GM12878 (cell line): ENCODE measurements at regions not wholly inside any gene's neighbourhood (a gene's known extent, or its start where the extent isn't known, plus 50 kb on each side); places are given as distances from the start of the nearest gene placed in this dataset.

Source experiments
- ATAC-seq: fragments of 200-7000 bp; cut with Tn5 transposase; 3 replicates; pipeline ENCODE4 v1.9.1; 2020; ENCODE audit warnings: mild to moderate bottlenecking, moderate library complexity
- BruUV-seq: library from RNA; stranded (reverse); fragments of 400-500 nt; replicated peaks from 2 replicates; lab custom pipeline; 2021; lab: Mats Ljungman, UMichigan
- CTCF ChIA-PET: fragments of 300-600 bp; sonication (Branson Sonifier 250); formaldehyde crosslinking; extraction: SDS; loops from one replicate; lab custom pipeline; 2021; ENCODE audit warnings: inconsistent platforms; lab: Yijun Ruan, JAX
- POLR2A ChIA-PET: fragments of 350-600 bp; formaldehyde crosslinking; extraction: SDS; loops from one replicate; lab custom pipeline; 2021; ENCODE audit warnings: inconsistent platforms; lab: Charles Lee
- RAD21 ChIA-PET: fragments of 300-600 bp; sonication (Branson Sonifier 250); formaldehyde crosslinking; loops from one replicate; lab custom pipeline; 2023; ENCODE audit warnings: antibody characterized with exemption; ENCODE audit not compliant: unreplicated experiment; lab: Charles Lee
- SMC1A ChIA-PET: fragments of 300-600 bp; sonication (Branson Sonifier 250); formaldehyde crosslinking; loops from one replicate; lab custom pipeline; 2023; ENCODE audit not compliant: unreplicated experiment, uncharacterized antibody; lab: Charles Lee
- DNase-seq: peaks from one replicate; pipeline ENCODE4 v3.0.0-alpha.2; 2011; ENCODE audit warnings: low read depth, low spot score
- FAIRE-seq: peaks from 3 replicates; lab custom pipeline; 2011; peaks lifted over from hg19 to GRCh38; lab: Jason Lieb, UNC
- H2AFZ ChIP-seq: 2 replicates; pipeline ENCODE4 v1.6.0; 2011; ENCODE audit warnings: low read depth, low read length, control low read depth; ENCODE audit not compliant: control insufficient read depth
- H3K27ac ChIP-seq: 2 replicates; pipeline ENCODE4 v1.5.1; 2011; ENCODE audit warnings: control low read depth; ENCODE audit not compliant: control insufficient read depth, insufficient read depth
- H3K27me3 ChIP-seq, 2 experiments: replicated peaks in 1 of 2; 2 replicates each; pipeline versions ENCODE4 v1.6.0 to v1.6.1; 2011; ENCODE audit warnings: low read length in 1 of 2; ENCODE audit not compliant: control insufficient read depth in 2 of 2, insufficient read depth in 2 of 2
- H3K36me3 ChIP-seq, 2 experiments: 2 replicates each; pipeline ENCODE4 v1.5.1; 2011; ENCODE audit warnings: low read length in 1 of 2; ENCODE audit not compliant: control insufficient read depth in 2 of 2, insufficient read depth in 2 of 2
- H3K4me1 ChIP-seq: 2 replicates; pipeline ENCODE4 v1.6.1; 2011; ENCODE audit warnings: mild to moderate bottlenecking, low read length, moderate library complexity, mixed read lengths; ENCODE audit not compliant: control insufficient read depth, insufficient read depth
- H3K4me2 ChIP-seq: 2 replicates; pipeline ENCODE4 v1.6.0; 2011; ENCODE audit warnings: control low read depth; ENCODE audit not compliant: control insufficient read depth, insufficient read depth
- H3K4me3 ChIP-seq: fragments of 200-600 bp; sonication (generic); 2 replicates; pipeline ENCODE4 v1.5.1; 2016
- H3K79me2 ChIP-seq: 2 replicates; pipeline ENCODE4 v1.6.0; 2011; ENCODE audit warnings: low read length; ENCODE audit not compliant: control insufficient read depth, insufficient read depth
- H3K9ac ChIP-seq: 2 replicates; pipeline ENCODE4 v1.8.0; 2011; ENCODE audit warnings: low read length, control low read depth, mixed read lengths; ENCODE audit not compliant: control insufficient read depth, insufficient read depth
- H3K9me3 ChIP-seq: replicated peaks from 3 replicates; pipeline ENCODE4 v1.5.1; 2011; ENCODE audit warnings: mild to moderate bottlenecking, low read length; ENCODE audit not compliant: control insufficient read depth, insufficient read depth
- H4K20me1 ChIP-seq: 2 replicates; pipeline ENCODE4 v1.6.0; 2011; ENCODE audit not compliant: control insufficient read depth, insufficient read depth
- EED ChIP-seq: sonication (generic); IDR thresholded peaks from 2 replicates; pipeline ENCODE4 v1.6.1; 2016; ENCODE audit warnings: antibody characterized with exemption, low read depth
- HDAC2 ChIP-seq: fragments of 200-600 bp; sonication (generic); IDR thresholded peaks from 2 replicates; pipeline ENCODE4 v1.6.1; 2017
- HDGF ChIP-seq: fragments of 450-650 bp; IDR thresholded peaks from 2 replicates; pipeline ENCODE4 v1.6.1; 2016; ENCODE audit warnings: antibody characterized with exemption
- HSF1 ChIP-seq: fragments of 150-350 bp; IDR thresholded peaks from 2 replicates; pipeline ENCODE4 v1.6.1; 2014; ENCODE audit warnings: mild to moderate bottlenecking, low read depth, low read length
- IRF4 ChIP-seq: IDR thresholded peaks from 2 replicates; pipeline ENCODE4 v1.6.1; 2011; ENCODE audit warnings: low read depth, low read length
- KAT2A ChIP-seq: conservative IDR thresholded peaks from 2 replicates; pipeline ENCODE4 v1.6.1; 2011; ENCODE audit warnings: low read depth, low read length; ENCODE audit not compliant: control insufficient read depth
- NFIC ChIP-seq: IDR thresholded peaks from 2 replicates; pipeline ENCODE4 v1.6.1; 2012; ENCODE audit warnings: low read depth, mild to moderate bottlenecking, inconsistent platforms, low read length, moderate library complexity
- NR2F1 ChIP-seq: fragments of 450-650 bp; conservative IDR thresholded peaks from 2 replicates; pipeline ENCODE4 v1.6.1; 2017; ENCODE audit warnings: mild to moderate bottlenecking
- STAT3 ChIP-seq: IDR thresholded peaks from 2 replicates; pipeline ENCODE4 v1.6.1; 2011; ENCODE audit warnings: low read depth, low read length, improper control_type of control experiment
- TCF12 ChIP-seq: IDR thresholded peaks from 2 replicates; pipeline ENCODE4 v1.6.1; 2011; ENCODE audit warnings: low read depth, mild to moderate bottlenecking, low read length
- YY1 ChIP-seq: IDR thresholded peaks from 2 replicates; pipeline ENCODE4 v1.6.1; 2011; ENCODE audit warnings: low read depth, mild to moderate bottlenecking, low read length
- ZBTB11 ChIP-seq: fragments of 450-650 bp; formaldehyde crosslinking; IDR thresholded peaks from 2 replicates; pipeline ENCODE4 v1.5.0; 2022; ENCODE audit warnings: mild to moderate bottlenecking, missing genetic modification characterization
- WGBS: methylation state at CpG from one replicate; pipeline ENCODE4 v1.1.6; 2016; ENCODE audit warnings: low lambda C conversion rate; ENCODE audit not compliant: insufficient replicate concordance, insufficient coverage; ENCODE audit errors: missing lambda C conversion rate; 5-methylcytosine and 5-hydroxymethylcytosine counted together
- in situ Hi-C: fragments of 300-500 bp; cut with MboI; formaldehyde crosslinking; loops from 9 replicates; pipeline ENCODE4 v1.14.3; 2018; ENCODE audit warnings: mixed read lengths
- intact Hi-C: fragments of 100-400 bp; cut with micrococcal nuclease; formaldehyde crosslinking; loops from one replicate; pipeline ENCODE4 v1.14.2; 2022; ENCODE audit not compliant: unreplicated experiment
- TF ChIP-seq, protein P1 (sequence below): IDR thresholded peaks from 2 replicates; pipeline ENCODE4 v1.6.1; 2011; ENCODE audit warnings: borderline replicate concordance, low read depth, mild to moderate bottlenecking, moderate library complexity, low read length; ENCODE audit not compliant: insufficient read depth, poor library complexity, severe bottlenecking

DNA sequence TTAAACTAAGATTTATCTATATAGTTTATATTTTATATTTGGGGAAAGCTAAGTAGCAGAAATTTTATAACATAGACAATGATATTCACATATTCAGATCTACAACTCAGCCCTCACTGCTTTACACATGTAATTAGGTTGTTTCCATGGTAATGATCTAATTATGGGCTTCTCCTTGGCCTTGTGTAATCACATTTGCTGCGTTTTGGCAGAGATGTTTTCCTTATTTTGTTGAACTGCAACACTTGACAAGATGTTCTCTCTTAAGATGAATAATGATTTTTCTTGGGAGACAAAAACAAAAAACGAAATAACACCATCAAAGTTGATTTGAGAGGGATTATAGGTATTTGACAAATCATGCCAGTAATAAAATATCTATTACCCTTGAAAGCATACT lies 635.6 kb upstream of the TBL1XR1 start:
- Histone ChIP-seq H3K79me2 (no peaks in the 10 kb centered on the region), H3K27me3 (no peaks in the 10 kb centered on the region; a peak in 1 of 4 replicates), H4K20me1 (no peaks in the 10 kb centered on the region), H3K9ac (no peak overlapping the region), H3K36me3 (no peaks in the 10 kb centered on the region), H3K9me3 (no peaks in the 10 kb centered on the region), H3K27ac (no peak overlapping the region), H2AFZ (no peak overlapping the region), H3K4me2 (no peak overlapping the region), H3K4me1 (no peaks in the 10 kb centered on the region), H3K4me3 (no peak overlapping the region)
- no peak for DNase-seq
- no peak for FAIRE-seq
- TF ChIP-seq NFIC: no peak
- TF ChIP-seq STAT3: no peak
- no peak for TF ChIP-seq TCF12
- no peak for TF ChIP-seq IRF4
- TF ChIP-seq HDAC2: no peak
- in situ Hi-C loops: no loop called here
- POLR2A ChIA-PET: no interaction called here
- WGBS: 8% methylated on average over 2 of the region's 2 CpGs
- intact Hi-C loops: no loop called here
- RAD21 ChIA-PET: no interaction called here
- SMC1A ChIA-PET: no interaction called here
- no peak for ATAC-seq
- no TSS peak for BruUV-seq
- CTCF ChIA-PET: interaction anchor here (2.0 kb wide), 1 partner anchor 11 kb away, joined by 4 read pairs; no protein-coding TSS in a partner anchor

- intact Hi-C loops (no loop called here), in situ Hi-C loops (no loop called here)
- no TSS peak for BruUV-seq
- Histone ChIP-seq H3K27me3 (no peaks in the 10 kb centered on the region; a peak in 1 of 4 replicates), H3K9me3 (no peaks in the 10 kb centered on the region), H3K4me3 (no peak overlapping the region), H3K4me2 (no peak overlapping the region), H3K9ac (no peak overlapping the region), H3K36me3 (no peaks in the 10 kb centered on the region), H2AFZ (no peak overlapping the region), H3K79me2 (no peaks in the 10 kb centered on the region), H4K20me1 (no peaks in the 10 kb centered on the region), H3K4me1 (no peaks in the 10 kb centered on the region), H3K27ac (no peak overlapping the region)
- DNase-seq (no peak), ATAC-seq (no peak), FAIRE-seq (no peak)
- RAD21 ChIA-PET: no interaction called here
- POLR2A ChIA-PET: no interaction called here
- CTCF ChIA-PET: interaction anchor here (1.2 to 2.0 kb wide), 2 partner anchors 11 to 14 kb away, joined by 3 to 4 read pairs; no protein-coding TSS in a partner anchor
- SMC1A ChIA-PET: no interaction called here
- WGBS: 0% methylated on average over 2 of the region's 2 CpGs
- TF ChIP-seq EED: no peak
- TF ChIP-seq HSF1: no peak
- TF ChIP-seq ZBTB11 (CRISPR knock-in tag): no peak
- no peak for TF ChIP-seq YY1
- TF ChIP-seq KAT2A: no peak
- TF ChIP-seq IRF4: no peak
- TF ChIP-seq NR2F1: no peak
- TF ChIP-seq, protein P1, sequence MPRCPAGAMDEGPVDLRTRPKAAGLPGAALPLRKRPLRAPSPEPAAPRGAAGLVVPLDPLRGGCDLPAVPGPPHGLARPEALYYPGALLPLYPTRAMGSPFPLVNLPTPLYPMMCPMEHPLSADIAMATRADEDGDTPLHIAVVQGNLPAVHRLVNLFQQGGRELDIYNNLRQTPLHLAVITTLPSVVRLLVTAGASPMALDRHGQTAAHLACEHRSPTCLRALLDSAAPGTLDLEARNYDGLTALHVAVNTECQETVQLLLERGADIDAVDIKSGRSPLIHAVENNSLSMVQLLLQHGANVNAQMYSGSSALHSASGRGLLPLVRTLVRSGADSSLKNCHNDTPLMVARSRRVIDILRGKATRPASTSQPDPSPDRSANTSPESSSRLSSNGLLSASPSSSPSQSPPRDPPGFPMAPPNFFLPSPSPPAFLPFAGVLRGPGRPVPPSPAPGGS: no peak
- no peak for TF ChIP-seq HDGF
Observed at GRCh38 chr3:177833332-177833731, 636.0 kb upstream of the TBL1XR1 start.
